Neural cell (in vitro differentiated cells): ENCODE measurements at regions not wholly inside any gene's neighbourhood (a gene's known extent, or its start where the extent isn't known, plus 50 kb on each side); places are given as distances from the start of the nearest gene placed in this dataset.

Experiments
- H2AFZ ChIP-seq: fragments of 200-600, 300-800 bp; sonication (generic), shearing (Covaris generic); 2 replicates; pipeline ENCODE4 v1.6.0; 2014; ENCODE audit warnings: low read depth, mild to moderate bottlenecking, antibody characterized with exemption, low read length, moderate library complexity
- H3F3A ChIP-seq: fragments of 200-600 bp; shearing (Covaris generic); 2 replicates; pipeline ENCODE4 v1.6.1; 2016; ENCODE audit warnings: mild to moderate bottlenecking, moderate library complexity, mixed read lengths, antibody characterized with exemption, low read length; ENCODE audit not compliant: insufficient read depth, poor library complexity, severe bottlenecking
- H3K27ac ChIP-seq: fragments of 200-600, 300-800 bp; sonication (generic), shearing (Covaris generic); 2 replicates; pipeline ENCODE4 v1.5.1; 2014; ENCODE audit warnings: mild to moderate bottlenecking, low read length, moderate library complexity
- H3K27me3 ChIP-seq: fragments of 300-800, 200-600 bp; sonication (generic), shearing (Covaris generic); 2 replicates; pipeline ENCODE4 v1.6.0; 2014; ENCODE audit warnings: mild to moderate bottlenecking, low read depth, low read length, moderate library complexity; ENCODE audit not compliant: insufficient read depth
- H3K36me3 ChIP-seq: fragments of 300-800, 200-600 bp; sonication (generic), shearing (Covaris generic); 2 replicates; pipeline ENCODE4 v1.5.1; 2014; ENCODE audit warnings: mild to moderate bottlenecking, antibody characterized with exemption, low read length, moderate library complexity; ENCODE audit not compliant: insufficient read depth
- H3K4me2 ChIP-seq: fragments of 300-800, 200-600 bp; sonication (generic), shearing (Covaris generic); 2 replicates; pipeline ENCODE4 v1.6.0; 2014; ENCODE audit warnings: mild to moderate bottlenecking, low read length
- H3K4me3 ChIP-seq: fragments of 300-800, 200-600 bp; sonication (generic), shearing (Covaris generic); 2 replicates; pipeline ENCODE4 v1.5.1; 2014; ENCODE audit warnings: mild to moderate bottlenecking, low read length, moderate library complexity
- H3K79me2 ChIP-seq: fragments of 200-600 bp; shearing (Covaris generic); replicated peaks from 2 replicates; pipeline ENCODE4 v1.6.0; 2014; ENCODE audit warnings: mild to moderate bottlenecking, low read length, moderate library complexity; ENCODE audit not compliant: insufficient read depth
- H3K9ac ChIP-seq: fragments of 300-800, 200-600 bp; sonication (generic), shearing (Covaris generic); 2 replicates; pipeline ENCODE4 v1.6.1; 2016; ENCODE audit warnings: mild to moderate bottlenecking, low read length, mixed read lengths
- H3K9me2 ChIP-seq: fragments of 200-600 bp; shearing (Covaris generic); 2 replicates; pipeline ENCODE4 v1.6.1; 2016; ENCODE audit warnings: mild to moderate bottlenecking, low read length, mixed read lengths; ENCODE audit not compliant: insufficient read depth
- H3K9me3 ChIP-seq: fragments of 200-600, 300-800 bp; sonication (generic), shearing (Covaris generic); 2 replicates; pipeline ENCODE4 v1.6.1; 2016; ENCODE audit warnings: mild to moderate bottlenecking, mixed run types, low read length, moderate library complexity, mixed read lengths
- H4K20me1 ChIP-seq: fragments of 200-600 bp; shearing (Covaris generic); 2 replicates; pipeline ENCODE4 v1.6.1; 2016; ENCODE audit warnings: mild to moderate bottlenecking, mixed run types; ENCODE audit not compliant: insufficient read depth
- CTCF ChIP-seq: fragments of 450-650 bp; IDR thresholded peaks from 2 replicates; pipeline ENCODE4 v1.5.1; 2014; ENCODE audit warnings: antibody characterized with exemption, mild to moderate bottlenecking, moderate library complexity; ENCODE audit not compliant: poor library complexity, severe bottlenecking
- EP300 ChIP-seq: fragments of 450-650 bp; conservative IDR thresholded peaks from 2 replicates; pipeline ENCODE4 v1.6.1; 2014; ENCODE audit warnings: antibody characterized with exemption, mild to moderate bottlenecking, moderate library complexity; ENCODE audit not compliant: poor library complexity, severe bottlenecking
- EZH2 ChIP-seq: fragments of 200-600, 300-800 bp; shearing (Covaris generic), sonication (generic); IDR thresholded peaks from 2 replicates; pipeline ENCODE4 v1.6.1; 2014; ENCODE audit warnings: antibody characterized with exemption, low read length, borderline replicate concordance, mild to moderate bottlenecking; ENCODE audit not compliant: insufficient read depth, poor library complexity, severe bottlenecking
- MXI1 ChIP-seq: fragments of 450-650 bp; conservative IDR thresholded peaks from 2 replicates; pipeline ENCODE4 v1.6.1; 2014; ENCODE audit warnings: antibody characterized with exemption, mild to moderate bottlenecking; ENCODE audit not compliant: poor library complexity, severe bottlenecking
- POLR2AphosphoS5 ChIP-seq: IDR thresholded peaks from 2 replicates; pipeline ENCODE4 v1.6.1; 2012
- RAD21 ChIP-seq: fragments of 450-650 bp; conservative IDR thresholded peaks from 2 replicates; pipeline ENCODE4 v1.6.1; 2014; ENCODE audit warnings: antibody characterized with exemption, mild to moderate bottlenecking, moderate library complexity
- REST ChIP-seq: IDR thresholded peaks from 2 replicates; pipeline ENCODE4 v1.6.1; 2012; ENCODE audit warnings: borderline replicate concordance
- SMC3 ChIP-seq: fragments of 450-650 bp; conservative IDR thresholded peaks from 2 replicates; pipeline ENCODE4 v1.6.1; 2014; ENCODE audit warnings: antibody characterized with exemption, mild to moderate bottlenecking, moderate library complexity; ENCODE audit not compliant: poor library complexity
- TAF1 ChIP-seq: IDR thresholded peaks from 2 replicates; pipeline ENCODE4 v1.6.1; 2012; ENCODE audit warnings: low read depth

DNA sequence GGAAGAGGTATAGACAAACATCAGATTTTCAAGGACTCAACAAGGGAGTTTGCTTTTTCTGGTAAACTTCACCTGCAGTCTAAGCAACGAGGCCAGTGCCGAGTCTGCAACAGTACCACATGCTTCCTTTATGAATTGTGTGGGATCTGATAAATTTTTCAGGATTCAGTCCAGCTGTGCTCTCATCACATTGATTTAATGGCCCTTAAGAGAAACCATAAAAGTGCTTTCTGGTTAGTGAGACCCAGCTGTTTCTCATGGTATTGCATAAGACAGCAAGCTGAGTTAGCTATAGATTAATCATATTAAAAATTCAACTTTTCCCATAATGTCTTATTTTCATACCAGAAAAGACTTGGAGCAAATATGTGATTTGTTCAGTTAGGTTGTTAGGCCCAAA lies 291.4 kb downstream of the CENPW start (continued):
- no peak for TF ChIP-seq EZH2
- TF ChIP-seq EP300 = no peak

DNA sequence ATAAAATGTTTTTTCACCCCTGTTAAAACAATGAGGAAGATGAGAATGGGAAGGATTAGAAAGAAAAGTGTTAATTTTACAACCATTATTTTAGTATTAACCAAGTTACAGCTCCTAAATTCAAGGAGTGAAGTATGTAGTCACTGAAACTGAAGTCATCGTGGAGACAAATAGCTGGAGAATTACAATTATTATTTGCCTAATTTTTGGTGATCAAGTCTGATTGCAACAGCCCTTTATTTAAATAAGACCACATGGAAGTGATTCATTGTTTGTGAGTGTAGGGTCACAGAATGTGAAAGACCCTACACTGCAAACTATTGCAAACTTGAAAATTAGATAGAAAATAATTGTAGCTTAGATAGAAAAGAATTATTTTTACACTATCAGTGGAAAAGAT lies 292.4 kb downstream of the CENPW start:
- no peak overlapping the region for H3K9ac ChIP-seq
- TF ChIP-seq SMC3 (no peak), TAF1 (no peak), CTCF (no peak), EZH2 (no peak), MXI1 (no peak), POLR2AphosphoS5 (no peak), EP300 (no peak), RAD21 (no peak), REST (no peak)
- no peak overlapping the region for H3K4me2 ChIP-seq

DNA sequence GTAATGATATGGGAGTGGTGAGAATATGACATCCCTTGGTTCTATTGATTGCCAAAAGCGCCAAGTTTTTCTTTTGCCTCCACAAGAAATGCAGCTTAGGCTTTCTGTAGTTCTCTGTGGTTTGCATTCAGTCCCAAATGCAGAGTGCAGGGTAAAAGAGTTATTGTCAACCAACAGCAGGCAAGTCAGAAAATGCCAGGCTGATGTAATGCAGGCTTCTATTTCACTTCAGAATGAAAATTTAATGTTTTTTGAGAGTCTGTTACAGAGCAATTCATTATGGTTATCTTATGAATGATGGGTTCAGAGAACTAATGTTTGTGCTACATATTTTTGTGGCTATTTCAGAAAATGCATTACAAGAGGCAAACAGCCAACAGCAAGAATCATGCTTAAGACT lies 293.5 kb downstream of the CENPW start:
- no peaks in the 10 kb centered on the region for H4K20me1 ChIP-seq
- no peaks in the 10 kb centered on the region for H3K27me3 ChIP-seq
- H3K27ac ChIP-seq = no peak overlapping the region
- no peaks in the 10 kb centered on the region for H3F3A ChIP-seq
- H3K9me2 ChIP-seq = no peaks in the 10 kb centered on the region
- no peak overlapping the region for H3K4me2 ChIP-seq
- no peak for TF ChIP-seq SMC3
- no peak for TF ChIP-seq POLR2AphosphoS5
- no peak for TF ChIP-seq MXI1
- no peak for TF ChIP-seq CTCF
- no peak for TF ChIP-seq TAF1
- no peak for TF ChIP-seq RAD21
- TF ChIP-seq EP300 = no peak
- TF ChIP-seq EZH2 = no peak
- no peak for TF ChIP-seq REST
- H2AFZ ChIP-seq = no peak overlapping the region
- no peaks in the 10 kb centered on the region for H3K9me3 ChIP-seq
- H3K4me3 ChIP-seq = no peak overlapping the region
- no peaks in the 10 kb centered on the region for H3K36me3 ChIP-seq
- no peaks in the 10 kb centered on the region for H3K79me2 ChIP-seq
- no peak overlapping the region for H3K9ac ChIP-seq

More for the DNA sequence above, 292.4 kb downstream of the CENPW start:
- Histone ChIP-seq H3K27ac (no peak overlapping the region), H2AFZ (no peak overlapping the region), H3F3A (no peaks in the 10 kb centered on the region), H3K9me3 (no peaks in the 10 kb centered on the region), H3K27me3 (no peaks in the 10 kb centered on the region), H3K79me2 (no peaks in the 10 kb centered on the region), H3K36me3 (no peaks in the 10 kb centered on the region), H4K20me1 (no peaks in the 10 kb centered on the region), H3K9me2 (no peaks in the 10 kb centered on the region), H3K4me3 (no peak overlapping the region)
